ENCODE measurements at regions not wholly inside any gene's neighbourhood (a gene's known extent, or its start where the extent isn't known, plus 50 kb on each side); places are given as distances from the start of the nearest gene placed in this dataset.

GRCh38 chr4:20368926-20369325 is 117.2 kb downstream of the SLIT2 start:
- no peak overlapping the region for H3K4me3 Mint-ChIP-seq
- DNase-seq = no peak
- H3K4me1 Mint-ChIP-seq = no peaks in the 10 kb centered on the region
- no peaks in the 10 kb centered on the region for H3K36me3 Mint-ChIP-seq
- H3K27ac Mint-ChIP-seq = no peak overlapping the region
- CTCF ChIA-PET = no interaction called here
- H3K27me3 Mint-ChIP-seq = no peaks in the 10 kb centered on the region
- no peaks in the 10 kb centered on the region for H3K9me3 Mint-ChIP-seq

- H3K9me3 Mint-ChIP-seq = no peaks in the 10 kb centered on the region
- H3K27ac Mint-ChIP-seq = no peak overlapping the region
- H3K4me3 Mint-ChIP-seq = no peak overlapping the region
- DNase-seq = no peak
- H3K4me1 Mint-ChIP-seq = no peaks in the 10 kb centered on the region
- CTCF ChIA-PET = no interaction called here
- H3K36me3 Mint-ChIP-seq = no peaks in the 10 kb centered on the region
- no peaks in the 10 kb centered on the region for H3K27me3 Mint-ChIP-seq
These were observed 118.6 kb downstream of the SLIT2 start for GRCh38 chr4:20370274-20370673.

GRCh38 chr4:20376070-20376469 is 124.4 kb downstream of the SLIT2 start:
- no peaks in the 10 kb centered on the region for H3K9me3 Mint-ChIP-seq
- H3K27ac Mint-ChIP-seq = no peak overlapping the region
- H3K27me3 Mint-ChIP-seq = no peaks in the 10 kb centered on the region
- DNase-seq = no peak
- no peaks in the 10 kb centered on the region for H3K4me1 Mint-ChIP-seq
- CTCF ChIA-PET = no interaction called here
- no peaks in the 10 kb centered on the region for H3K36me3 Mint-ChIP-seq
- no peak overlapping the region for H3K4me3 Mint-ChIP-seq

GRCh38 chr4:20378181-20378580 is 126.5 kb downstream of the SLIT2 start:
- H3K27me3 Mint-ChIP-seq = no peaks in the 10 kb centered on the region

GRCh38 chr4:20381005-20381404 is 129.3 kb downstream of the SLIT2 start:
- CTCF ChIA-PET = no interaction called here
- DNase-seq = no peak
- Mint-ChIP-seq H3K27ac (no peak overlapping the region), H3K36me3 (no peaks in the 10 kb centered on the region), H3K9me3 (no peaks in the 10 kb centered on the region), H3K27me3 (no peaks in the 10 kb centered on the region), H3K4me3 (no peak overlapping the region), H3K4me1 (no peaks in the 10 kb centered on the region)

More at GRCh38 chr4:20378181-20378580, 126.5 kb downstream of the SLIT2 start:
- H3K27ac Mint-ChIP-seq = no peak overlapping the region
- H3K4me1 Mint-ChIP-seq = no peaks in the 10 kb centered on the region
- CTCF ChIA-PET = no interaction called here
- no peaks in the 10 kb centered on the region for H3K9me3 Mint-ChIP-seq
- H3K36me3 Mint-ChIP-seq = no peaks in the 10 kb centered on the region
- no peak for DNase-seq
- H3K4me3 Mint-ChIP-seq = no peak overlapping the region

GRCh38 chr4:20383283-20383682 is 131.6 kb downstream of the SLIT2 start:
- Mint-ChIP-seq H3K36me3 (no peaks in the 10 kb centered on the region), H3K9me3 (no peaks in the 10 kb centered on the region), H3K27ac (no peak overlapping the region), H3K27me3 (no peaks in the 10 kb centered on the region), H3K4me1 (no peaks in the 10 kb centered on the region), H3K4me3 (no peak overlapping the region)
- no peak for DNase-seq
- CTCF ChIA-PET = no interaction called here

GRCh38 chr4:20383969-20384368 is 132.3 kb downstream of the SLIT2 start:
- no peaks in the 10 kb centered on the region for H3K36me3 Mint-ChIP-seq
- no peak overlapping the region for H3K27ac Mint-ChIP-seq
- CTCF ChIA-PET = no interaction called here
- H3K9me3 Mint-ChIP-seq = no peaks in the 10 kb centered on the region
- no peaks in the 10 kb centered on the region for H3K27me3 Mint-ChIP-seq
- DNase-seq = no peak
- no peaks in the 10 kb centered on the region for H3K4me1 Mint-ChIP-seq
- H3K4me3 Mint-ChIP-seq = no peak overlapping the region

- no peaks in the 10 kb centered on the region for H3K36me3 Mint-ChIP-seq
- no peak overlapping the region for H3K27ac Mint-ChIP-seq
- CTCF ChIA-PET = no interaction called here
- no peak overlapping the region for H3K4me3 Mint-ChIP-seq
- H3K4me1 Mint-ChIP-seq = no peaks in the 10 kb centered on the region
- no peak for DNase-seq
- H3K27me3 Mint-ChIP-seq = no peaks in the 10 kb centered on the region
- no peaks in the 10 kb centered on the region for H3K9me3 Mint-ChIP-seq
These were observed 132.8 kb downstream of the SLIT2 start for GRCh38 chr4:20384456-20384855.

GRCh38 chr4:20386001-20386740 is 134.5 kb downstream of the SLIT2 start:
- Mint-ChIP-seq H3K4me1 (no peaks in the 10 kb centered on the region), H3K4me3 (no peak overlapping the region), H3K9me3 (no peaks in the 10 kb centered on the region), H3K27me3 (no peaks in the 10 kb centered on the region), H3K36me3 (no peaks in the 10 kb centered on the region), H3K27ac (no peak overlapping the region)
- CTCF ChIA-PET = no interaction called here
- DNase-seq = no peak

- Mint-ChIP-seq H3K9me3 (no peaks in the 10 kb centered on the region), H3K36me3 (no peaks in the 10 kb centered on the region), H3K27me3 (no peaks in the 10 kb centered on the region), H3K27ac (no peak overlapping the region), H3K4me1 (no peaks in the 10 kb centered on the region), H3K4me3 (no peak overlapping the region)
- CTCF ChIA-PET = no interaction called here
- DNase-seq = no peak
These were observed 135.2 kb downstream of the SLIT2 start for GRCh38 chr4:20386906-20387305.

GRCh38 chr4:20391198-20391597 is 139.5 kb downstream of the SLIT2 start:
- no peaks in the 10 kb centered on the region for H3K4me1 Mint-ChIP-seq
- no peak overlapping the region for H3K27ac Mint-ChIP-seq
- CTCF ChIA-PET = interaction anchor here (0.7 kb wide), 1 partner anchor 11 kb away, joined by 3 read pairs; no protein-coding TSS in a partner anchor
- no peaks in the 10 kb centered on the region for H3K36me3 Mint-ChIP-seq
- no peak for DNase-seq
- no peaks in the 10 kb centered on the region for H3K9me3 Mint-ChIP-seq
- no peak overlapping the region for H3K4me3 Mint-ChIP-seq
- H3K27me3 Mint-ChIP-seq = no peaks in the 10 kb centered on the region

GRCh38 chr4:20391912-20392311 is 140.2 kb downstream of the SLIT2 start:
- CTCF ChIA-PET = no interaction called here
- DNase-seq = no peak
- no peaks in the 10 kb centered on the region for H3K27me3 Mint-ChIP-seq
- no peak overlapping the region for H3K4me3 Mint-ChIP-seq
- no peaks in the 10 kb centered on the region for H3K9me3 Mint-ChIP-seq
- no peaks in the 10 kb centered on the region for H3K4me1 Mint-ChIP-seq
- no peak overlapping the region for H3K27ac Mint-ChIP-seq
- no peaks in the 10 kb centered on the region for H3K36me3 Mint-ChIP-seq

- H3K9me3 Mint-ChIP-seq = no peaks in the 10 kb centered on the region
- H3K4me1 Mint-ChIP-seq = no peaks in the 10 kb centered on the region
- DNase-seq = no peak
- no peak overlapping the region for H3K4me3 Mint-ChIP-seq
- peaks cover 3% of the 10 kb centered on the region for H3K27me3 Mint-ChIP-seq
- no peaks in the 10 kb centered on the region for H3K36me3 Mint-ChIP-seq
- CTCF ChIA-PET = no interaction called here
- no peak overlapping the region for H3K27ac Mint-ChIP-seq
These were observed 141.9 kb downstream of the SLIT2 start for GRCh38 chr4:20393486-20394100.

GRCh38 chr4:20394512-20394911 is 142.8 kb downstream of the SLIT2 start:
- Mint-ChIP-seq H3K4me1 (no peaks in the 10 kb centered on the region), H3K27ac (no peak overlapping the region), H3K27me3 (peaks cover 3% of the 10 kb centered on the region), H3K9me3 (no peaks in the 10 kb centered on the region), H3K36me3 (no peaks in the 10 kb centered on the region), H3K4me3 (no peak overlapping the region)
- CTCF ChIA-PET = interaction anchor here (1.0 to 1.5 kb wide), 2 partner anchors 9 to 288 kb away, joined by 3 to 4 read pairs; no protein-coding TSS in a partner anchor
- DNase-seq = no peak

GRCh38 chr4:20395160-20395773 is 143.6 kb downstream of the SLIT2 start:
- no peak overlapping the region for H3K27ac Mint-ChIP-seq
- no peaks in the 10 kb centered on the region for H3K4me1 Mint-ChIP-seq
- H3K27me3 Mint-ChIP-seq = peaks cover 3% of the 10 kb centered on the region
- CTCF ChIA-PET = interaction anchor here (0.6 to 1.5 kb wide), 6 partner anchors 10 to 290 kb away, joined by 3 to 4 read pairs (median 4); no protein-coding TSS in a partner anchor
- no peak overlapping the region for H3K4me3 Mint-ChIP-seq
- no peaks in the 10 kb centered on the region for H3K9me3 Mint-ChIP-seq
- DNase-seq = peak; percentile 35
- H3K36me3 Mint-ChIP-seq = no peaks in the 10 kb centered on the region
